Lung (tissue), 11 donors: ENCODE measurements at regions not wholly inside any gene's neighbourhood (a gene's known extent, or its start where the extent isn't known, plus 50 kb on each side); places are given as distances from the start of the nearest gene placed in this dataset.

Source experiments
- ATAC-seq: fragments of 200-7000 bp; cut with Tn5 transposase; one replicate; pipeline ENCODE4 v1.9.1; 2020; ENCODE audit warnings: moderate number of reproducible peaks; ENCODE audit not compliant: insufficient read depth, low FRiP score
- DNase-seq, 3 donors: peaks; one replicate each; pipeline ENCODE4 v3.0.0-alpha.2; 2013 to 2017
- H3K27ac ChIP-seq, 2 donors: one replicate each; pipeline ENCODE4 v1.5.1; 2013; ENCODE audit warnings: mild to moderate bottlenecking in 2 of 2, moderate library complexity in 2 of 2, control low read depth in 1 of 2, inconsistent platforms in 1 of 2, low read depth in 1 of 2, low read length in 1 of 2
- H3K27me3 ChIP-seq, 3 donors: one replicate each; pipeline ENCODE4 v1.5.1; 2013; ENCODE audit warnings: low read length in 2 of 3; ENCODE audit not compliant: control insufficient read depth in 3 of 3, insufficient read depth in 3 of 3
- H3K36me3 ChIP-seq, 4 donors: one replicate each; pipeline ENCODE4 v1.5.1; 2013; ENCODE audit warnings: low read length in 4 of 4, mild to moderate bottlenecking in 1 of 4, moderate library complexity in 1 of 4; ENCODE audit not compliant: control insufficient read depth in 4 of 4, insufficient read depth in 4 of 4
- H3K4me1 ChIP-seq, 5 donors: one replicate each; pipeline ENCODE4 v1.5.1; 2013; ENCODE audit warnings: low read length in 5 of 5, mild to moderate bottlenecking in 2 of 5, moderate library complexity in 1 of 5; ENCODE audit not compliant: control insufficient read depth in 5 of 5, insufficient read depth in 5 of 5
- H3K4me3 ChIP-seq: one replicate; pipeline ENCODE4 v1.5.1; 2013; ENCODE audit warnings: mild to moderate bottlenecking, control low read depth, moderate library complexity
- H3K9ac ChIP-seq, 2 donors: one replicate each; pipeline ENCODE4 v1.5.1; 2013; ENCODE audit warnings: low read length in 2 of 2, control low read depth in 1 of 2; ENCODE audit not compliant: insufficient read depth in 1 of 2
- H3K9me3 ChIP-seq, 4 donors: one replicate each; pipeline ENCODE4 v1.5.1; 2013; ENCODE audit warnings: low read length in 3 of 4, mild to moderate bottlenecking in 1 of 4, moderate library complexity in 1 of 4; ENCODE audit not compliant: control insufficient read depth in 4 of 4, insufficient read depth in 3 of 4
- CTCF ChIP-seq: IDR thresholded peaks from 2 replicates; pipeline ENCODE4 v1.5.1; 2012; ENCODE audit warnings: mild to moderate bottlenecking; ENCODE audit errors: control extremely low read depth, extremely low read depth
- WGBS, 2 donors: extraction: QIAGEN DNeasy Blood & Tissue Kit; methylation state at CpG; one replicate each; pipeline ENCODE4 v1.1.7; 2013; 5-methylcytosine and 5-hydroxymethylcytosine counted together
- donor health status: control.
- donor health status: control.
- donor health status: Bipolar disorder and iron deficiency.
- donor health status: healthy.
- donor health status: DM: yes; HTN: yes; CAD: no.

DNA sequence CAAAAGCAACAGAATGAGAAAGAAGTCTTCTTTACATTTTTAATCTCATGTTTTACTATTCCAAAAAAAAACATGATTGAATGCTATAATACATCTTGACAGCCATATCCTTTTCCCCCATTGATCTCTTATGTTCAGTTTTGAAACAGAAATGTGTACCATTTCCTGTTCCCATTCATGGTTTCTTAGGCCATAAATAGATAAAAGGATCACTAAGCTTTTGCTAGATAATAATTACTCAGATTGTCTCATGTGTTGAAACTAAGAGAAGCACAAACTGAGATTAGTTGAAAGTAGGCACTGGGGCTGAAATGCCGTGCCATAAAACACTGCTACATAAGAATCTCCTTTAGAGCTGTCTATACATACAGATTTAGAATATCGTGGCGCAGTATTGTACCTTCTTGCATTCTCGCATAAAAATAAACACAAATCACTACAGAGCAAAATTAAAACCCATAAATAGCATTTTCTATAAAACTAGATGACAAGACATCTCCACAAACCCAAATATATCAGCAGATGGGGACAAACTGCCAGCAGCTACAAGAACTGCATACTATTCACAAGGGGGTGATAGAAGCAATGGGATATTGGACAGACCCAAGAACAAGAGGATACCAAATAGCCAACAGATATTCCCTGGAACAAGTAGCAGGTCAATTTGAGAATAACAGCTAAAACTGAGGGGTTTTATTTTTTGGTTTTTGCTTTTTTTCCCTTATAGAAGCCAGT lies 405.3 kb upstream of the PRMT6 start:
- H3K9ac ChIP-seq: no peak overlapping the region
- peak in 2 of 3 donors; percentile 21 to 56 for DNase-seq
- ATAC-seq: no peak
- no peak overlapping the region for H3K4me3 ChIP-seq
- H3K27ac ChIP-seq: no peak overlapping the region
- H3K36me3 ChIP-seq: no peaks in the 10 kb centered on the region
- no peak for TF ChIP-seq CTCF
- no peaks in the 10 kb centered on the region for H3K4me1 ChIP-seq
- no peaks in the 10 kb centered on the region for H3K27me3 ChIP-seq
- 74 to 80% methylated on average over 4 of the region's 4 CpGs for WGBS, 2 donors
- peaks cover 0 to 6% (median under 1%) of the 10 kb centered on the region in 4 donors for H3K9me3 ChIP-seq

DNA sequence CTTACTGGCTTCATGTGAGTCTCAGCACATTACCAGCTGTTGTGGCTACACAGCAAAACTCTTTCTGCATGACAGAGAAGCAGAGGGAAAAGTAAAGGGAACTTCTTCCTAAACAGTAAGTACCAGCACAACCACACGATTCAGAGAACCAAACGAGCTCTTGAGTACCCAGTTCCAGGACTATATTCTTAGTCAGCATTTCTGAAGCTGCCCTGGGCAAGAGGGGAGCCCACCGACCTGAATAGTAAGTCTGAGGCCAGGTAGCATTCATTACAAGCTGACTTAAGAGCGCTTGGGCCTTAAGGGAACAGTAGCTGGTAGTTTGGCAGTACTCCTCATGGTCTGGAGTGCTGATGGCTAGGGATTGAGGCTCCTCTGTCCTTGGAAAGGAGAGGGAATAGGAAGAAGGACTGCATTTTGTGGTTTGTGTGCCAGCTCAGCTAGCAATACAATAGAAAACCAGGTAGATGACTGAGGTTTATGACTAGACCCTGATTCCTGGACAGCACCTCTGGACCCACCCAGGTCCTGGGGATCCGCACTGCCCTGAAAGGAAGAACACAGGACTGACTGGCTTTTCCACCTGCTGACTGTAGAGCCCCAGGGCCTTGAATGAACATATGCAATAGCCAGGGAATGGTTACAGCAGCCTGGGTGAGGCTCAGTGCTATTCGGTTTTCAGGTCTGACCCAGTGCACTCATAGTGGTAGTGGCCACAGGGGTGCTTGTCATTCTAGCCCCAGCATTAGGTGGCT lies 396.8 kb upstream of the PRMT6 start:
- no peak overlapping the region for H3K9ac ChIP-seq
- H3K27ac ChIP-seq: no peak overlapping the region
- H3K36me3 ChIP-seq: no peaks in the 10 kb centered on the region
- no peak overlapping the region for H3K4me3 ChIP-seq
- no peaks in the 10 kb centered on the region for H3K27me3 ChIP-seq
- DNase-seq (no peak), ATAC-seq (no peak)
- WGBS, 2 donors: 75 to 80% methylated on average over 6 of the region's 6 CpGs
- H3K9me3 ChIP-seq: peaks cover 0 to 11% (median 2%) of the 10 kb centered on the region in 4 donors
- TF ChIP-seq CTCF: no peak
- no peaks in the 10 kb centered on the region for H3K4me1 ChIP-seq

GRCh38 chr1:106675558-106675957 lies 380.9 kb upstream of the PRMT6 start:
- Histone ChIP-seq H3K27me3 (no peaks in the 10 kb centered on the region), H3K36me3 (no peaks in the 10 kb centered on the region), H3K4me3 (no peak overlapping the region), H3K27ac (no peak overlapping the region), H3K9ac (no peak overlapping the region), H3K4me1 (peaks cover 0 to 34% (median 4%) of the 10 kb centered on the region in 5 donors), H3K9me3 (no peaks in the 10 kb centered on the region)
- ATAC-seq (no peak), DNase-seq (no peak)
- 50 to 61% methylated on average over 1 of the region's 1 CpG for WGBS, 2 donors
- TF ChIP-seq CTCF: no peak
